Common myeloid progenitor, CD34-positive (primary cell): ENCODE measurements at regions not wholly inside any gene's neighbourhood (a gene's known extent, or its start where the extent isn't known, plus 50 kb on each side); places are given as distances from the start of the nearest gene placed in this dataset.

Experiments used
- CTCF ChIA-PET: fragments of 350-600 bp; sonication (Branson Sonifier 250); formaldehyde crosslinking; loops from one replicate; lab custom pipeline; 2021; ENCODE audit warnings: antibody characterized with exemption; lab: Charles Lee
- POLR2A ChIA-PET: fragments of 350-600 bp; sonication (Branson Sonifier 250); formaldehyde crosslinking; loops from one replicate; lab custom pipeline; 2021; ENCODE audit warnings: antibody characterized with exemption; lab: Charles Lee
- DNase-seq, 3 donors: peaks; one replicate each; pipeline versions ENCODE4 v3.0.0 to v3.0.0-alpha.2; 2013
- H3K27ac ChIP-seq, 2 experiments: 1 replicate in 1 of 2; 2 replicates in 1 of 2; pipeline ENCODE4 v1.7.0; 2013; ENCODE audit warnings: inconsistent platforms in 2 of 2, low read length in 2 of 2, mild to moderate bottlenecking in 2 of 2, low read depth in 1 of 2, moderate library complexity in 1 of 2; ENCODE audit not compliant: severe bottlenecking in 2 of 2, insufficient read depth in 1 of 2, poor library complexity in 1 of 2
- H3K27me3 ChIP-seq, 5 experiments: replicated peaks in 2 of 5; 1 replicate in 3 of 5; 2 replicates in 2 of 5; pipeline versions ENCODE4 v1.6.1 to v1.7.0; 2013; ENCODE audit warnings: low read length in 4 of 5, mild to moderate bottlenecking in 2 of 5, moderate library complexity in 2 of 5, inconsistent platforms in 1 of 5; ENCODE audit not compliant: insufficient read depth in 5 of 5, control insufficient read depth in 4 of 5
- H3K36me3 ChIP-seq, 4 experiments: 1 replicate in 2 of 4; 2 replicates in 2 of 4; pipeline versions ENCODE4 v1.6.1 to v1.7.0; 2013; ENCODE audit warnings: low read length in 3 of 4, control low read depth in 1 of 4, mild to moderate bottlenecking in 1 of 4; ENCODE audit not compliant: control insufficient read depth in 4 of 4, insufficient read depth in 4 of 4
- H3K4me1 ChIP-seq, 4 experiments: 1 replicate in 3 of 4; 2 replicates in 1 of 4; pipeline versions ENCODE4 v1.6.1 to v1.7.1; 2013; ENCODE audit warnings: low read length in 3 of 4, mild to moderate bottlenecking in 3 of 4, control low read depth in 1 of 4, inconsistent platforms in 1 of 4, moderate library complexity in 1 of 4; ENCODE audit not compliant: control insufficient read depth in 4 of 4, insufficient read depth in 4 of 4; ENCODE audit errors: control extremely low read depth in 1 of 4
- H3K4me3 ChIP-seq, 7 experiments: 1 replicate in 4 of 7; 2 replicates in 3 of 7; pipeline versions ENCODE4 v1.5.1 to v1.7.0; 2013; ENCODE audit warnings: mild to moderate bottlenecking in 7 of 7, low read length in 6 of 7, moderate library complexity in 6 of 7, inconsistent platforms in 2 of 7, low read depth in 2 of 7, control low read depth in 1 of 7; ENCODE audit not compliant: insufficient read depth in 4 of 7, control insufficient read depth in 1 of 7; ENCODE audit errors: extremely low read depth in 1 of 7
- H3K9me3 ChIP-seq, 5 experiments: 1 replicate in 4 of 5; 2 replicates in 1 of 5; pipeline versions ENCODE4 v1.6.1 to v1.7.1; 2013; ENCODE audit warnings: low read length in 4 of 5, mild to moderate bottlenecking in 2 of 5, inconsistent platforms in 1 of 5, low read depth in 1 of 5, moderate library complexity in 1 of 5; ENCODE audit not compliant: control insufficient read depth in 4 of 5, insufficient read depth in 2 of 5; ENCODE audit errors: control extremely low read depth in 1 of 5
- WGBS: methylation state at CpG from one replicate; pipeline ENCODE4 v1.1.5; 2013; ENCODE audit not compliant: insufficient coverage; 5-methylcytosine and 5-hydroxymethylcytosine counted together

DNA sequence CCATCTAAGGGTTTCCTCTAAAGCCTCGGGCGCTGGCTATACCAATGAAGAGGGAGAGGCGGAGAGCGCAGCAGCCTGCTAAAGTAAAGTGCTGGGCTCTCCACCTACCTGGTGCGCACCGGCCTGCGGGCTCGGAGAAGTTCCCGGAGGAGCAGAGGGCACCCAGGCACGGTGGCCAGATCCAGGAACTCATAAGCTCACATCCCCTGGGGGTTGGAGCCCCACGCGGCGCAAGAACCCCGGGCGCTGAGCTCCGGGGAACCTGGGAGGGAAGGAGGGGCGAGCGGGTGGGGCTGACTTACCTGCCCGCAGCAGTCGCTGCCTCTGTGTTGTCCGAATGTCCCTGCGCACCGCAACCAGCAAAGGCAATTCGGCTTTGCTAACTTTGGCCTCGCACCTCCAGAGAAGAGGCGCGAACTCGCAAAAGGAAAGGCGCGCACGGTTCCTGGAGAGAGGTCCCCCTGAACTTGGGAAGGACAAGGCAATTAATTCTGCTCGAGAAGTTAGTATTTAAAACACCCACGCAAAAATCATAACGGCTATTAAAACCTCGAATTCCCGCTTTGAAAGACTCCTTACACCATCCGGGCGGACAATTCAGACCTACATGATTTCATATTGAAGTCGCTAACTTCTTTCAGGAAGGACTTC is 127.6 kb upstream of the C11orf58 start:
- no peak for DNase-seq
- no peaks in the 10 kb centered on the region for H3K36me3 ChIP-seq
- H3K4me3 ChIP-seq, result no peak overlapping the region
- H3K4me1 ChIP-seq, result peaks cover 2 to 40% (median 33%) of the 10 kb centered on the region in 4 experiments
- CTCF ChIA-PET, result interaction anchor here (1.1 to 1.8 kb wide), 3 partner anchors 420 to 842 kb away, joined by 3 to 8 read pairs (median 4); no protein-coding TSS in a partner anchor
- no peaks in the 10 kb centered on the region for H3K9me3 ChIP-seq
- 17% methylated on average over 36 of the region's 39 CpGs for WGBS
- peaks cover 43 to 100% (median 58%) of the 10 kb centered on the region in 5 experiments for H3K27me3 ChIP-seq
- no peak overlapping the region for H3K27ac ChIP-seq
- POLR2A ChIA-PET, result no interaction called here

DNA sequence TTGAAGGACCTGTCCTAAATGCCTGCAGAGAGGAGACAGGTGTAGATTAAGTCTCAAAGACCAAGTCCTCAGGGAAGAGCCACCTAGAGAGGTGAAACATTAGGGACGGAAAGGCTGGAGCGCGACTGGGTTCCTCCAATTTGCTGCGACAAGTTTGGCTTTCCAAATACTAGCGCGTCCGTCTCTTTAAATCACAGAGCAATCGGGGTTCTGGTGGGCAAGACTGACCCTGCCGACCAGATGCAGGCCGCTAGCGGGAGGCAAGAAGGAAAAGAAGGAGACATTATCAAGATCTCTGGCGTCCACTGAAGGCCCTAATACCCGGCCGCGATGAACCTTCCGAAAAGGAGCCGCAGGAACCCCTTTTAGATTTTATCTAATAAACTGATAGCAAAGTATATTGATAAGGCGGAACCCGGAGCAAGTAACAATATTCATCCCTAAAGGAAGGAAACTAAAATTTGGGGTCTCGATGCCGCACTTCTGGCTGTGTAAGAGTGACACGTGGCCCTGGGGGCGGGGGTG is 128.2 kb upstream of the C11orf58 start:
- H3K4me1 ChIP-seq, result peaks cover 2 to 46% (median 39%) of the 10 kb centered on the region in 4 experiments
- H3K27ac ChIP-seq, result no peak overlapping the region
- POLR2A ChIA-PET, result no interaction called here
- DNase-seq, result no peak
- no peak overlapping the region for H3K4me3 ChIP-seq
- H3K9me3 ChIP-seq, result no peaks in the 10 kb centered on the region
- CTCF ChIA-PET, result interaction anchor here (1.2 to 1.4 kb wide), 2 partner anchors 778 to 788 kb away, joined by 3 to 4 read pairs; no protein-coding TSS in a partner anchor
- H3K36me3 ChIP-seq, result no peaks in the 10 kb centered on the region
- WGBS, result 23% methylated on average over 15 of the region's 23 CpGs
- peaks cover 40 to 100% (median 62%) of the 10 kb centered on the region in 5 experiments for H3K27me3 ChIP-seq

DNA sequence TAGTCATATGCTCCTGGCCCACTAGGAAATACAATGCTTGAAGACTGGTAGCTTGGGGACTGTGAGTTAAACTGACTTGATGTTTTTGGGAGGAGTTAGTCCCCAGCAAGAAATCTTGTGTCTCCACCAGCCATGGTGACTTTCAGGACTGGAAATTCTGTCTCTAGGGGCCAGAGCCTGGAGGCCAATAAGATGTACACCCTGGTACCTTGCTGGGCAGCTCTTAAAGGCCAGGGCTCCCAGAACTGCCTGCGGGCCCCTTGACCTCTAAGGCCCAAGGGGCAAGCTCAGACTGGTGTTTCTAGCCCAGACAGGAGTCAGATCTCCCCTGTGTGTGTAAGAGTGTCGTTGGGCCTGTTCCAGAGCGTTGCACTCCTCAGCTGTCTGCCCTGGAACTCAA is 128.7 kb upstream of the C11orf58 start:
- Histone ChIP-seq H3K4me1 (peaks cover 2 to 51% (median 44%) of the 10 kb centered on the region in 4 experiments), H3K27me3 (peaks cover 38 to 100% (median 64%) of the 10 kb centered on the region in 5 experiments), H3K9me3 (no peaks in the 10 kb centered on the region), H3K27ac (no peak overlapping the region), H3K4me3 (no peak overlapping the region), H3K36me3 (no peaks in the 10 kb centered on the region)
- ChIA-PET CTCF (interaction anchor here (0.8 to 1.4 kb wide), 5 partner anchors 8 to 838 kb away, joined by 3 to 6 read pairs (median 4); no protein-coding TSS in a partner anchor), POLR2A (no interaction called here)
- WGBS, result 62% methylated on average over 3 of the region's 3 CpGs
- DNase-seq, result no peak

DNA sequence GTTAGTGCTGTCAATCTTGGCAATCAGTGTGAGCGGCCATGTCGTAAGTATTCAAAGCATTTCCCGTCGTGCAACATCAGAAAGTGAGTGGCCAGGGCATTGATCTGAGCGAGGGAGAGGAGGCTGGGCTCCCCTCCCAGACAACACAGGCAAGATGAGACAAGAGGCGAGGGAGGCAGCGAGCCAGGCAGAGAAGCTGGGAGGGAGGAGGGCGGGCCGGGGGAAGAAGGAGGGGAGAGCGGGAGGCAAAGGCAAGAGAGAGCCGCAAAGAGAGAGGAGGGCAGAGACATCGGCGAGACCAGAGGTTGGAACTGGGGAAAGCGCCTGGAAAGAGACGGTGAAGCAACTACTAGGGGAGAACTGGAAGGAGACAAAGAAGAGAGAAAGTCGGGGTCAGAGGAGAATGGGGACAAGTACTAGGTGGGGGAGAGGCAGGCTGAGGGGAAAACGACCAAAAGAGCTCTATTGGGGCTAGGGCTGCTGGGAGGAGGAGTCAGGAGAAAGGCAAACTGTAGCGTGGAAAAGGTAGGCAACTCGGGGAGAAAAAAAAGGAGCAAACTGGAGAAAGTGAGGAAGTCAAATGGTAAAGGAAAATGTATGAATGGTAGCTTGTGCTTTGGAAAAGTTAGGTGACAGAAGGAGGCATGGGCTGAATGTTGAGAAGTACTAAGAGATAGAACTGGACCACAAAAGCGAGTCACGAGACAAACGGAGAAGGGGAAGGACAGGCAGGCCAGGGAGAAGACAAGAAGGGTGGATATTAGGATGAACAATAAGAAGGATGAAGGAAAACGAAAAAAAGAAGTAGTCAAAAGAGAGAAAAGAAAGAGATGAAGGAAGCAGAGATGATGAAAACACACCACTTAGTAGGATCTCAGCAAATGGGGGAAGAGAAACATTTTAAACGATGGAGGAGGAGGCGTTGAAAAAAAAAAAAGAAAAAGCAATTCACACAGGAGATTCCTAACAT is 130.5 kb upstream of the C11orf58 start:
- CTCF ChIA-PET, result interaction anchor here (0.9 to 1.2 kb wide), 2 partner anchors 479 to 836 kb away, joined by 3 read pairs; no protein-coding TSS in a partner anchor
- Histone ChIP-seq H3K9me3 (no peaks in the 10 kb centered on the region), H3K27ac (no peak overlapping the region), H3K36me3 (no peaks in the 10 kb centered on the region), H3K4me3 (peak overlapping the region in 5 of 7 experiments; percentile 23 to 73 (median 48)), H3K4me1 (peaks cover 2 to 50% (median 41%) of the 10 kb centered on the region in 4 experiments), H3K27me3 (peaks cover 41 to 100% (median 69%) of the 10 kb centered on the region in 5 experiments)
- WGBS, result 4% methylated on average over 22 of the region's 25 CpGs
- POLR2A ChIA-PET, result no interaction called here
- peak in 1 of 3 donors; percentile 45 for DNase-seq

DNA sequence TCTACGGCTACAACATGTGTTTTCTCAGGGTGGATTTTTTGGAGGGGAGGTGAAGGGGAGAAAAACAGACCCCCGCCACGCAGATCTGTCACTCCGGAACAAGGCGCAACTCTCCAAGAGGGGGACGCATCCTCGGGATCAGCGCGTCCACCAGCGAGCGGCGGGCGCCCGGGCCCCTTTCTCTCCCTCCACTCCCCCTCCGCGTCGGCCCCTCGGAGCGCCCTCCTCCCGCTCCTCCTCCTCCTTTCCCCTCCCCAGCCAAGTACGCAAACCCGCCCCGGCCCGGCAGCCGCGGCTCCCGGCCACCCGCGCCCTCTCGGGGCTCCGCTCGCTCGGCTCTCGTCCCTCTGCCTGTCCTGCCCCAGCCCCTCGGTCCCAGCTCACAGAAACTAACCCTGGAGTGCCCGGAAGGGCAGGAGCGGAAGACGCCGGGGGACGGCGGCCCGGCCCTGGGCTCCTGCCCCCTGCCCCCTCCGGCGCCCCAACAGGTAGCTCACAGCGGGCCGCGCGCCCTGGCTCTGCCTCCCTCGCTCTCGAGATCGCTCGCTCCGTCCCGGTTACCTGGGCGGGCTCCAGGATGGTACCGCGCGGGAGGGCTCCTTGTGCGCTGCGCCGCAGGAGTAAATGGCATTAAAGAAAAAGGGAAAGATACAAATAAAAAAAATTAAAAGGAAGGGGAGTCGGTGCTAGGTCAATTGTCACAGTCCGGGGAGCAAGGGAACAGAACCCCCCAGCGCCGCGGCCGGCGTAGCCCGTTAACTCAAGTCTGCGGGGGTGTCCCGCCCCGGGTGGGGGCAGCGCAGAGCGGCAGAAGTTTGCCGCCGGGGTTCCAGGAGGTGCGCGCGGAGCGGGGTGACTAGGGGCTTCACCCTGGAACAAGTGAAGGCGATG is 131.4 kb upstream of the C11orf58 start:
- H3K27ac ChIP-seq, result no peak overlapping the region
- H3K9me3 ChIP-seq, result no peaks in the 10 kb centered on the region
- H3K27me3 ChIP-seq, result peaks cover 35 to 100% (median 70%) of the 10 kb centered on the region in 5 experiments
- H3K4me3 ChIP-seq, result peak overlapping the region in 6 of 7 experiments; percentile 2 to 73 (median 55)
- DNase-seq, result peak in 1 of 3 donors; percentile 25
- H3K36me3 ChIP-seq, result no peaks in the 10 kb centered on the region
- POLR2A ChIA-PET, result no interaction called here
- CTCF ChIA-PET, result interaction anchor here (0.7 to 1.4 kb wide), 4 partner anchors 9 to 787 kb away, joined by 3 to 4 read pairs (median 3); no protein-coding TSS in a partner anchor
- H3K4me1 ChIP-seq, result peaks cover 2 to 47% (median 38%) of the 10 kb centered on the region in 4 experiments
- 0% methylated on average over 33 of the region's 81 CpGs for WGBS
